Heart right ventricle (tissue), 16 donors: ENCODE measurements at regions not wholly inside any gene's neighbourhood (a gene's known extent, or its start where the extent isn't known, plus 50 kb on each side); places are given as distances from the start of the nearest gene placed in this dataset.

ENCODE experiments used
- ATAC-seq, 8 donors: fragments of 200-7000 bp; cut with Tn5 transposase; one replicate each; pipeline ENCODE4 v1.9.1; 2020; ENCODE audit warnings: mild to moderate bottlenecking in 8 of 8, moderate library complexity in 8 of 8, moderate number of reproducible peaks in 1 of 8
- DNase-seq, 2 donors: peaks; one replicate each; pipeline ENCODE4 v3.0.0-alpha.2; 2020
- H3K27ac ChIP-seq, 10 donors: fragments of 200-600 bp; sonication (generic) in 2 of 10; one replicate each; pipeline versions ENCODE4 v1.5.0 to v1.8.0; 2020 to 2022; ENCODE audit warnings: mild to moderate bottlenecking in 3 of 10
- H3K27me3 ChIP-seq, 7 donors: fragments of 200-600 bp; one replicate each; pipeline ENCODE4 v1.8.0; 2021 to 2022; ENCODE audit warnings: mild to moderate bottlenecking in 2 of 7
- H3K36me3 ChIP-seq, 9 donors: fragments of 200-600 bp; sonication (generic) in 1 of 9; one replicate each; pipeline versions ENCODE4 v1.5.0 to v1.8.0; 2020 to 2022; ENCODE audit warnings: mild to moderate bottlenecking in 2 of 9
- H3K4me1 ChIP-seq, 9 donors: fragments of 200-600 bp; sonication (generic) in 1 of 9; one replicate each; pipeline versions ENCODE4 v1.5.0 to v1.8.0; 2020 to 2022; ENCODE audit warnings: mild to moderate bottlenecking in 4 of 9
- H3K4me3 ChIP-seq, 10 donors: fragments of 200-600 bp; sonication (generic) in 2 of 10; one replicate each; pipeline versions ENCODE4 v1.5.0 to v1.8.0; 2020 to 2022; ENCODE audit warnings: mild to moderate bottlenecking in 7 of 10, moderate library complexity in 2 of 10
- H3K9me3 ChIP-seq, 11 donors: fragments of 200-600 bp in 10 of 11; sonication (generic) in 2 of 11; one replicate each; pipeline versions ENCODE4 v1.5.0 to v1.8.0; 2013 to 2022; ENCODE audit warnings: mild to moderate bottlenecking in 2 of 11, control low read depth in 1 of 11, moderate library complexity in 1 of 11
- CTCF ChIP-seq, 9 donors: fragments of 200-600 bp; sonication (generic) in 2 of 9; IDR thresholded peaks; one replicate each; pipeline versions ENCODE4 v1.5.0 to v1.8.0; 2021 to 2022; ENCODE audit warnings: antibody characterized with exemption in 9 of 9, mild to moderate bottlenecking in 5 of 9, moderate library complexity in 1 of 9
- WGBS, 2 donors: extraction: QIAGEN DNeasy Blood & Tissue Kit; methylation state at CpG; one replicate each; pipeline ENCODE4 v1.1.7; 2013; ENCODE audit warnings: inconsistent platforms in 1 of 2; 5-methylcytosine and 5-hydroxymethylcytosine counted together
- intact Hi-C, 10 donors: fragments of 100-400 bp; cut with DNase I; formaldehyde crosslinking; loops; one replicate each; pipeline versions ENCODE4 v1.11.1 to v1.14.2; 2022
- donor health status: Arrhythmogenic right ventricular cardiomyopathy.
- donor health status: ischemic (EF 13 %, LVEDD 7.1; RV severe dilation, severe dysfunction).
- donor health status: healthy with polysubstance abuse.
- donor health status: DM: no; HTN: yes; CAD: no.
- donor health status: DM: no; HTN: no; CAD: no.
- donor health status: ischemic (EF 25% LVEDD 6.9; RV normal size, moderate dysfunction).
- donor health status: ischemic (EF 25% LVEDD 5.7; RV mildly dilated, moderate dysfunction).
- donor health status: healthy.
- donor health status: DM: yes; HTN: yes; CAD: no.
- donor health status: Ischemic cardiomyopathy.
- donor health status: ischemic (EF 35%, LVEDD 5.7; RV mildly dilated, moderate dysfunction).
- donor health status: nonischemic (EF 11% LVEDD 7.7; RV severe dilation, severe dysfunction).
- donor health status: DM: yes; HTN: yes; CAD: no.
- donor health status: PGD.
- donor health status: ischemic (EF 29% LVEDD 5.4; RV normal size, mild dysfunction).
- donor health status: nonischemic (EF 23%, LVEDD 6.1; RV moderate dilation, normal function).

GRCh38 chr2:21730141-21730540 is 606.4 kb downstream of the TDRD15 start:
- WGBS, 2 donors, result 83 to 89% methylated on average over 3 of the region's 3 CpGs
- TF ChIP-seq CTCF (IDR thresholded peaks at IDR 0.05), result no peak
- intact Hi-C loops, result no loop called here
- no peak overlapping the region for H3K27ac ChIP-seq
- DNase-seq (no peak), ATAC-seq (no peak)
- H3K4me3 ChIP-seq, result no peak overlapping the region
- H3K9me3 ChIP-seq, result no peaks in the 10 kb centered on the region
- H3K36me3 ChIP-seq, result no peaks in the 10 kb centered on the region
- H3K27me3 ChIP-seq, result no peaks in the 10 kb centered on the region
- H3K4me1 ChIP-seq, result no peaks in the 10 kb centered on the region

DNA sequence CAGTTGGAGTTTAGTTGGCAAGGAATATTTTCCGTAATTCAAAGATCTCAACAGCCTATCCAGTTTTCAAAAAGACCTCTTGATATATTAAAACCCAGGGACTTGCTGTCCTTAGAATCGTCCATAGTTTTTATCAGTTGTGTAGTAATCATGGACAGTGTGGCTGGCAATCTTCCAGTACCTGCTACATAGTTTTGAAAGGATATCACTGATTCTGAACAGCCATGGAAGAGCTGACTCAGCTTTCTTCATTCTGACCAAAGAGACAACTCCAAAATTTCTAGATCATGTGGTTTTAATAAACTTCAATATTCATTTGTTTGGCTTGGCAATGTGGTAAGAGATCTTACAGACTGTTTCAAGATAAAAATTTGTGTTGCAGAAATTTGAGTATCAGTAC is 616.7 kb downstream of the TDRD15 start:
- ATAC-seq, result no peak
- Histone ChIP-seq H3K27ac (no peak overlapping the region), H3K9me3 (no peaks in the 10 kb centered on the region), H3K4me1 (no peaks in the 10 kb centered on the region), H3K36me3 (no peaks in the 10 kb centered on the region), H3K4me3 (no peak overlapping the region), H3K27me3 (no peaks in the 10 kb centered on the region)
- 49 to 52% methylated on average over 2 of the region's 2 CpGs for WGBS, 2 donors
- intact Hi-C loops, result no loop called here
- no peak for TF ChIP-seq CTCF (IDR thresholded peaks at IDR 0.05)
- DNase-seq, result no peak

- WGBS, 2 donors, result 90 to 92% methylated on average over 3 of the region's 3 CpGs
- H3K27me3 ChIP-seq, result no peaks in the 10 kb centered on the region
- H3K4me1 ChIP-seq, result no peaks in the 10 kb centered on the region
- no peak for TF ChIP-seq CTCF (IDR thresholded peaks at IDR 0.05)
- H3K36me3 ChIP-seq, result no peaks in the 10 kb centered on the region
- peaks cover 0 to 14% (median 0%) of the 10 kb centered on the region in 11 donors for H3K9me3 ChIP-seq
- no peak for DNase-seq
- no peak overlapping the region for H3K4me3 ChIP-seq
- ATAC-seq, result no peak
- H3K27ac ChIP-seq, result no peak overlapping the region
- intact Hi-C loops, result no loop called here
Observed at GRCh38 chr2:21746499-21746898, 622.7 kb downstream of the TDRD15 start.

DNA sequence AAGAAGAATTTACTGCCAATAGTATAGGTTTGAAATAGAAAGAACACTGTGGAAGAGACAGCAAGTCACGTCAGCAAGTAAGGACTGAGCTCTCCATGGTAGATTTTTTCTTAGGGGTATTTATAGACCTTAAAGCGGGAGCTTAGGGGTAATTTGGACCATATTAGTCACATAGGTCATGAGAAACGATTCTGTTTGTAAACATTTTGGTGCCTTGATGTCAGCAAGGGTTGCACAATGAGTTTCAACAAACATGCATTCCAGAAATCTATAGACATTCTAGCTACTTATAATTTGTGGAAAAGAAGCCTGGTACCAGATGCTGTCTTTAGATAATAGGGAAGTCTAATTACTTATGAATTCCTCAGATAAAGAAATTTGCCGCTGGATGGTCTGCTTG is 624.7 kb downstream of the TDRD15 start:
- WGBS, 2 donors, result 64 to 68% methylated on average over 4 of the region's 4 CpGs
- H3K4me3 ChIP-seq, result no peak overlapping the region
- intact Hi-C loops, result no loop called here
- peak in 1 of 8 donors; percentile 44 for ATAC-seq
- no peak for TF ChIP-seq CTCF (IDR thresholded peaks at IDR 0.05)
- H3K27me3 ChIP-seq, result no peaks in the 10 kb centered on the region
- H3K9me3 ChIP-seq, result peaks cover 0 to 14% (median 0%) of the 10 kb centered on the region in 11 donors
- H3K27ac ChIP-seq, result no peak overlapping the region
- no peak for DNase-seq
- H3K36me3 ChIP-seq, result no peaks in the 10 kb centered on the region
- no peaks in the 10 kb centered on the region for H3K4me1 ChIP-seq
